Femur (tissue), 1 donor: ENCODE measurements at regions not wholly inside any gene's neighbourhood (a gene's known extent, or its start where the extent isn't known, plus 50 kb on each side); places are given as distances from the start of the nearest gene placed in this dataset.
"Not testable (repeated sequence)": the region's sequence is repeated elsewhere in the genome, so short reads cannot be mapped to it uniquely, and the experiment has no call there.

ENCODE experiments used
- DNase-seq: peaks from one replicate; pipeline ENCODE4 v3.0.0-alpha.2; 2017

- no peak for DNase-seq
Measured at GRCh38 chr3:18725668-18726407, 300.7 kb upstream of the SATB1 start.

- DNase-seq: no peak
Measured at GRCh38 chr3:18724456-18724855, 299.3 kb upstream of the SATB1 start.

- no peak for DNase-seq
Measured at GRCh38 chr3:18723206-18723810, 298.2 kb upstream of the SATB1 start.

GRCh38 chr3:18720543-18720942, 295.4 kb upstream of the SATB1 start:
- DNase-seq: no peak

GRCh38 chr3:18717598-18717997, 292.5 kb upstream of the SATB1 start:
- no peak for DNase-seq

- DNase-seq: no peak
Measured at GRCh38 chr3:18716821-18717220, 291.7 kb upstream of the SATB1 start.

- DNase-seq: no peak
Measured at GRCh38 chr3:18716101-18716500, 291.0 kb upstream of the SATB1 start.

GRCh38 chr3:18715208-18715607, 290.1 kb upstream of the SATB1 start:
- DNase-seq: no peak

GRCh38 chr3:18713577-18713951, 288.4 kb upstream of the SATB1 start:
- DNase-seq: no peak

GRCh38 chr3:18712713-18713576, 287.8 kb upstream of the SATB1 start:
- DNase-seq: no peak

GRCh38 chr3:18704326-18704725, 279.2 kb upstream of the SATB1 start:
- DNase-seq: no peak

- no peak for DNase-seq
Measured at GRCh38 chr3:18703798-18704197, 278.7 kb upstream of the SATB1 start.

- not testable (repeated sequence) for DNase-seq
Measured at GRCh38 chr3:18693588-18694329, 268.6 kb upstream of the SATB1 start.

GRCh38 chr3:18687286-18687685, 262.1 kb upstream of the SATB1 start:
- DNase-seq: no peak

- no peak for DNase-seq
Measured at GRCh38 chr3:18683900-18684299, 258.8 kb upstream of the SATB1 start.

GRCh38 chr3:18681818-18682345, 256.7 kb upstream of the SATB1 start:
- DNase-seq: no peak

GRCh38 chr3:18680758-18681157, 255.6 kb upstream of the SATB1 start:
- DNase-seq: no peak

GRCh38 chr3:18679238-18679637, 254.1 kb upstream of the SATB1 start:
- DNase-seq: no peak

- no peak for DNase-seq
Measured at GRCh38 chr3:18675197-18675596, 250.1 kb upstream of the SATB1 start.

- DNase-seq: no peak
Measured at GRCh38 chr3:18672561-18672960, 247.4 kb upstream of the SATB1 start.

GRCh38 chr3:18670759-18671158, 245.6 kb upstream of the SATB1 start:
- no peak for DNase-seq

GRCh38 chr3:18669374-18669773, 244.2 kb upstream of the SATB1 start:
- no peak for DNase-seq

GRCh38 chr3:18667552-18667951, 242.4 kb upstream of the SATB1 start:
- no peak for DNase-seq
